ENCODE measurements at regions not wholly inside any gene's neighbourhood (a gene's known extent, or its start where the extent isn't known, plus 50 kb on each side); places are given as distances from the start of the nearest gene placed in this dataset.

DNA sequence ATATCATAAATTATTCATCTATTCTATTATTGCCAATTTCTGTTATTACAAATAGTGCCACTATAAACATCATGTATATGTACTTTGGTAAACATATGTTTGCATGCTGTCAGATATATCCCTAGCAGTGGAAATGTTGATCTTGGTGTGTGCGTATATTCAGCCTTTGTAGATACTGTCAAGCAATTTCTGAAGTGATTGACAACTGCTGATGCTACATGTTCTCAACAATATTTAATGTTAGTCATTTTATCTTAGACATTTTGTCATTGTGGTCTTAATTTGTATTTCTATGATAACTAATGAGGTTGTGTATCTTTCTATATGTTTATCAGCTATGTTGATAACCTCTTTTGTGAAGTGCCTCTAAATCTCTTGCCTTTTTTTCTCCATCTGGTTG lies 186.5 kb upstream of the NRG3 start:
- DNase-seq (ENCODE audit: low read depth) = no peak
- TF ChIP-seq, protein P1, sequence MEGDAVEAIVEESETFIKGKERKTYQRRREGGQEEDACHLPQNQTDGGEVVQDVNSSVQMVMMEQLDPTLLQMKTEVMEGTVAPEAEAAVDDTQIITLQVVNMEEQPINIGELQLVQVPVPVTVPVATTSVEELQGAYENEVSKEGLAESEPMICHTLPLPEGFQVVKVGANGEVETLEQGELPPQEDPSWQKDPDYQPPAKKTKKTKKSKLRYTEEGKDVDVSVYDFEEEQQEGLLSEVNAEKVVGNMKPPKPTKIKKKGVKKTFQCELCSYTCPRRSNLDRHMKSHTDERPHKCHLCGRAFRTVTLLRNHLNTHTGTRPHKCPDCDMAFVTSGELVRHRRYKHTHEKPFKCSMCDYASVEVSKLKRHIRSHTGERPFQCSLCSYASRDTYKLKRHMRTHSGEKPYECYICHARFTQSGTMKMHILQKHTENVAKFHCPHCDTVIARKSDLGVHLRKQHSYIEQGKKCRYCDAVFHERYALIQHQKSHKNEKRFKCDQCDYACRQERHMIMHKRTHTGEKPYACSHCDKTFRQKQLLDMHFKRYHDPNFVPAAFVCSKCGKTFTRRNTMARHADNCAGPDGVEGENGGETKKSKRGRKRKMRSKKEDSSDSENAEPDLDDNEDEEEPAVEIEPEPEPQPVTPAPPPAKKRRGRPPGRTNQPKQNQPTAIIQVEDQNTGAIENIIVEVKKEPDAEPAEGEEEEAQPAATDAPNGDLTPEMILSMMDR (IDR thresholded peaks at IDR 0.05; ENCODE audit: insufficient read depth, low read depth, low read length) = no peak
- no peak overlapping the region for H3K4me3 ChIP-seq (ENCODE audit: low read depth, low read length)

DNA sequence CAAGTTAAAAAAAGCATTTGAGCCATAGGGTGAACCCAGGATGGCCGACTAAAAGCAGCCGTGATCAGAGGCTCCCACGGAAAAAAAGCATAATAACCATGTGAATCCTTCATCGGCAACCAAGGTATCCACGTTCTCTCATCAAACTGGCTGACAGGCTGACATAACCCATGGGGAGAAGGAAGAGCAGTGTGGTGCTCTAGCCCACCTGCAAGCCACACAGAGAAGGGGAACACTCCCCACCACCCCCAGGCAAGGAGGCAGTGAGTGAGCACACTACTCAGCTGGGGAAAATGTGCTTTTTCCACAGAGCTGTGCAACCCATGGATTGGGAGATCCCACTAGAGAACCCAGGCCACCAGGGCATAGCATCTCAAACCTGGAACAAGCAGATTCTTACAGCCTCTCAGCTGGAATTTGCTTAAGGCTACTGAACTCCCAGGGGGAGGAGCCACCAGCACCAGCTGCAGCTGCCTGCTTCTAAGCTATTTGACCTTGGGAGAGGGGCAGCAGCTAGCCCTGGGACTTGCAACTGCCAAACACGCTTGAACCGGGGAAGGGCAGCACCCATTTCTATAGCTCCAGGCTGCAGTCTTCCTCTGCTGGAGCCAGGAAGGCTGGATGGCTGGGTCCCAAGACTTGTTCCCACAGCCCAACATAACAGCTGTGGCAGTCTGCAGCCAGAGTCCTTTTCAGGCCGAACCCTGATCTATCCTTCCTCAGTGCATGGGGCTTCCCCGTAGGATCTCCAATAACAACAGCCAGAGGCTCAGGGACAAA lies 178.2 kb upstream of the NRG3 start:
- TF ChIP-seq, protein P1 (IDR thresholded peaks at IDR 0.05; ENCODE audit: insufficient read depth, low read depth, low read length) = no peak
- no peak for DNase-seq (ENCODE audit: low read depth)
- H3K4me3 ChIP-seq (ENCODE audit: low read depth, low read length) = no peak overlapping the region

DNA sequence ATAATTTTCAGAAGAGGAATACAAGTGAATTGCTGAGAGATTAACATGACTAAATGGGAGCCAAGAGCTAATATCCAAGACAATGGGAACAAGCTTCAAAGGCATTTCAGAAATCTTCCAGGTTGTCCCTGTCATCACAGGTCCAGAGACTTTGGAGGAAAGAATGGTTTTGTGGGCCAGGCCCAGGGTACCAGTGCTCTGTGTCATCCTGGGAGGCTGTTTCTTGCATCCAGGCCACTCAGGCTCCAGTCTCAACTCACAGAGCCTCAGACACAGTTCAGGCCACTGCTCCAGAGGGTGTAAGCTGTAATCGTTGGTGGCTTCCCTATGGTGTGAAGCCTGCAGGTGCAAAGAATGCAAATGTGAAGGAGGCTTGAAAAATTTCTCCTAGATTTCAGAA lies 170.4 kb upstream of the NRG3 start:
- TF ChIP-seq, protein P1 (IDR thresholded peaks at IDR 0.05; ENCODE audit: insufficient read depth, low read depth, low read length) = no peak

DNA sequence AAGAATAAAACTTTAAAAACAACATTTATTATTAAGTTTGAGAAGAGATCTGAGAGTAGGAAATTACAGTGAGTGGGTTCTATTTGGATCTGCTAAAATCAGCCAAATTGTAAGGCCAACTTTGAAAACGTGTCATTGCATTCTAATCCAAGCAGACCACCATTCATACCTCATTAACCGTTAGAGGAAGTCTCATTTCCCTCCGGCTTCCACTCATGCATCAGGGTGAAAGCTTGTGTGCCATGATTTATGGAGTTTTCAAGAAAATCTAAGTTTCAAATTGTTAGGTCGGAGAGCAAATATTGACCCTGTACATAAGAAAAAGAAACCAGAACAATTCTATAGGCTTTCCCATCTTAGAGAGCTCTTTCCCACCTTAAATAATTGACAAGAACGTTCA lies 166.6 kb upstream of the NRG3 start:
- no peak overlapping the region for H3K4me3 ChIP-seq (ENCODE audit: low read depth, low read length)
- TF ChIP-seq, protein P1 (IDR thresholded peaks at IDR 0.05; ENCODE audit: insufficient read depth, low read depth, low read length) = no peak
- DNase-seq (ENCODE audit: low read depth) = no peak

More for the DNA sequence above, 170.4 kb upstream of the NRG3 start:
- no peak for DNase-seq (ENCODE audit: low read depth)
- H3K4me3 ChIP-seq (ENCODE audit: low read depth, low read length) = no peak overlapping the region

DNA sequence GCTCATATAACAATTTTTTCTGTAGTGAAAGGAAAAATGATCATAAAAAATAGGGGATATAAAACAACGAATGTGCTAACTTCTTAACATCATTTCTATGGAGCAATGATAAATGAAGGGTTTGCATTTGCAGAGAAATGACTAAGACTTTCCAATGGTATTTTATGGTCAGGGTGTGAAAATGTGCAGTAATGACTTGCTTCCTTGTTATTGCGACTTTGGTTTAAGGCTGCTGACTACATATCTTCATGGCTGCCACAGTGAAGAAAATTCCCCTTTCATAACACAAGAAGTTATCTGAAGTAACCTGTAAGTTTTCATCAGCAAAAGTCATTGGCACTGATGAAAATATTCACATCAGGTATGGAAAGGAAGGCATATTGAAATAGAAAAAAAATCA lies 166.1 kb upstream of the NRG3 start:
- TF ChIP-seq, protein P1 (IDR thresholded peaks at IDR 0.05; ENCODE audit: insufficient read depth, low read depth, low read length) = no peak
- H3K4me3 ChIP-seq (ENCODE audit: low read depth, low read length) = no peak overlapping the region
- no peak for DNase-seq (ENCODE audit: low read depth)

DNA sequence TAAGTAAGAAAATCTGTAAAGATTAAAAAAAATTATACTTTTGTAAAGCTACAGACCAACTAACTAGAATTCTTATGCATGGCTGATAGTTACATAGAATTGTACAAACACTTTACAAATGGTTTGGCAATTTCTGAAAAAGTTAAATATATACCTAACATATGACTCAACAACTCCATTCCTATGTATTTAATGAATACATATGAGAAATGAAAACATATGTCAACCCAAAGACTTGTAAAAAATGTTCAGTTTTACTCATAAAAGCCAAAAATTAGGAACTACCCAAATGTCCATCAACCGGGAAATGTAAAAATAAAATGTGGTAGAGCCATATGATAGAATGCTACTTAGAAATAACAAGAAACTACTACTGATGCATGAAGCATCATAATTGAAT lies 152.6 kb upstream of the NRG3 start:
- TF ChIP-seq, protein P1 (IDR thresholded peaks at IDR 0.05; ENCODE audit: insufficient read depth, low read depth, low read length) = no peak
- no peak overlapping the region for H3K4me3 ChIP-seq (ENCODE audit: low read depth, low read length)
- DNase-seq (ENCODE audit: low read depth) = no peak

DNA sequence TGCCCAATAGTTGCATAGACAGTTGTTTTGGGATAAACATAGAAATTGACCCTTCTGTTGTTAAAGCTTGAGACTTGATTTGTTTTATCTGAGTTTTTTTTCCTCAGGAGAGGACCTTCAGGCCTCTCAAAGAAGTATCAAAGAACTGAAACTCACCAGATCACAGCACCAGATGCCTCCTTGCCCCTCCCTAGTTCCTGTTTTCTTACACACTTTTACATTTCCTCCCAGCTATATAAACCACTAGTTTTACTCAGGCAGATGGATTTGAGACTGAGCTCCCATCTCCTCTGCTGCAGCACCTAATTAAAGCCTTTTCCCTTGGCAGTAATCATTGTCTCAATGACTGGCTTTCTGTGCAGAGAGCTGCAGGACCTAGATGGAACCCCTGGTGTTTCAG lies 150.6 kb upstream of the NRG3 start:
- no peak overlapping the region for H3K4me3 ChIP-seq (ENCODE audit: low read depth, low read length)
- no peak for DNase-seq (ENCODE audit: low read depth)
- TF ChIP-seq, protein P1 (IDR thresholded peaks at IDR 0.05; ENCODE audit: insufficient read depth, low read depth, low read length) = no peak

All from fibroblast of villous mesenchyme (primary cell).